Renal cortex interstitium (tissue), 11 donors: ENCODE measurements at regions not wholly inside any gene's neighbourhood (a gene's known extent, or its start where the extent isn't known, plus 50 kb on each side); places are given as distances from the start of the nearest gene placed in this dataset.
"Not testable (repeated sequence)": the region's sequence is repeated elsewhere in the genome, so short reads cannot be mapped to it uniquely, and the experiment has no call there.

Experiments used
- DNase-seq, 11 donors: peaks; one replicate each; pipeline ENCODE4 v3.0.0-alpha.2; 2013; ENCODE audit warnings: low read depth in 9 of 11, low spot score in 4 of 11; ENCODE audit errors: extremely low read depth in 1 of 11

- no peak for DNase-seq
Measured at GRCh38 chr4:155592938-155593297, 73.7 kb upstream of the GUCY1A1 start.

GRCh38 chr4:155592179-155592937, 74.3 kb upstream of the GUCY1A1 start:
- DNase-seq, result peak in 8 of 11 donors; percentile 39 to 80 (median 67)

- DNase-seq, result no peak
Measured at GRCh38 chr4:155591738-155592143, 74.9 kb upstream of the GUCY1A1 start.

- DNase-seq, result no peak
Measured at GRCh38 chr4:155590796-155591585, 75.7 kb upstream of the GUCY1A1 start.

GRCh38 chr4:155588437-155588836, 78.2 kb upstream of the GUCY1A1 start:
- no peak for DNase-seq

- DNase-seq, result no peak
Measured at GRCh38 chr4:155587766-155588165, 78.9 kb upstream of the GUCY1A1 start.

GRCh38 chr4:155582971-155583437, 83.6 kb upstream of the GUCY1A1 start:
- DNase-seq, result peak in 2 of 11 donors; percentile 21 to 28

GRCh38 chr4:155582041-155582440, 84.6 kb upstream of the GUCY1A1 start:
- peak in 2 of 11 donors; percentile 15 to 19 for DNase-seq

- peak in 1 of 11 donors; percentile 7 for DNase-seq
Measured at GRCh38 chr4:155578726-155579370, 87.8 kb upstream of the GUCY1A1 start.

GRCh38 chr4:155578219-155578618, 88.4 kb upstream of the GUCY1A1 start:
- peak in 3 of 11 donors; percentile 18 to 38 (median 19) for DNase-seq

GRCh38 chr4:155574329-155574728, 92.3 kb upstream of the GUCY1A1 start:
- not testable (repeated sequence) for DNase-seq

- no peak for DNase-seq
Measured at GRCh38 chr4:155573126-155573525, 93.5 kb upstream of the GUCY1A1 start.

- DNase-seq, result no peak
Measured at GRCh38 chr4:155572106-155572703, 94.4 kb upstream of the GUCY1A1 start.

- DNase-seq, result no peak
Measured at GRCh38 chr4:155571184-155571944, 95.3 kb upstream of the GUCY1A1 start.

- DNase-seq, result no peak
Measured at GRCh38 chr4:155570661-155571060, 96.0 kb upstream of the GUCY1A1 start.

GRCh38 chr4:155569960-155570515, 96.6 kb upstream of the GUCY1A1 start:
- DNase-seq, result no peak

- DNase-seq, result no peak
Measured at GRCh38 chr4:155569471-155569870, 97.2 kb upstream of the GUCY1A1 start.

GRCh38 chr4:155568641-155569220, 97.9 kb upstream of the GUCY1A1 start:
- no peak for DNase-seq
